Ovary (tissue), 3 donors: ENCODE measurements at regions not wholly inside any gene's neighbourhood (a gene's known extent, or its start where the extent isn't known, plus 50 kb on each side); places are given as distances from the start of the nearest gene placed in this dataset.
"Not testable (repeated sequence)": the region's sequence is repeated elsewhere in the genome, so short reads cannot be mapped to it uniquely, and the experiment has no call there.

Experiments used
- CTCF ChIP-seq, 3 donors: fragments of 450-650 bp in 2 of 3; fragments of 200-600 bp in 1 of 3; IDR thresholded peaks; one replicate each; pipeline versions ENCODE4 v1.5.1 to v1.8.0; 2016 to 2022; ENCODE audit warnings: antibody characterized with exemption in 3 of 3, mild to moderate bottlenecking in 1 of 3
- EP300 ChIP-seq: sonication (generic); formaldehyde crosslinking; IDR thresholded peaks from one replicate; pipeline ENCODE4 v1.6.1; 2017; ENCODE audit warnings: antibody characterized with exemption
- POLR2A ChIP-seq: fragments of 450-650 bp; IDR thresholded peaks from one replicate; pipeline ENCODE4 v1.6.1; 2017; ENCODE audit warnings: antibody characterized with exemption, mild to moderate bottlenecking, moderate library complexity
- donor health status: DM: no; HTN: no; CAD: no.

- TF ChIP-seq CTCF (IDR thresholded peaks at IDR 0.05); POLR2A; EP300: not testable (repeated sequence)
These were observed 205.3 kb downstream of the ZNF716 start for GRCh38 chr7:57655156-57655871.
